ENCODE measurements at regions not wholly inside any gene's neighbourhood (a gene's known extent, or its start where the extent isn't known, plus 50 kb on each side); places are given as distances from the start of the nearest gene placed in this dataset.

DNA sequence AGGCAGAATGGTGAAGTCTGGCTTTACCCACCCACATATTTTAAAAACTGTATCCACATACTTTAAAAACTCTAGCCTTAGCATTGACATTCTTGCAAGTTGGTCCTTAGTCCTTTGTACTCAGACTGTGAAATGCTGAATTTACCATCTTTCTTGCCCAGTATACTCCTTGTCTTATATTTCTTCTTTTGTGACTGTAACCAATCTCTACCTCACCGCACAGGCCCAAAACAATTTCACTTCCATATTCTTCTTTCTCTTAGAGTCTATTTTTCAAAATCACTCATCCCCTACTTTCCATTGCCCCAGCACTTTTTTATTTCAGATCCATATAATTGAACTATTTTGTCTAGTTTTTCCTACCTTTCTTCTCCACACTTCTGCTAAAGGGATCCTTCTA, 892.4 kb upstream of the B3GALT2 start:
- TF ChIP-seq, protein P1, sequence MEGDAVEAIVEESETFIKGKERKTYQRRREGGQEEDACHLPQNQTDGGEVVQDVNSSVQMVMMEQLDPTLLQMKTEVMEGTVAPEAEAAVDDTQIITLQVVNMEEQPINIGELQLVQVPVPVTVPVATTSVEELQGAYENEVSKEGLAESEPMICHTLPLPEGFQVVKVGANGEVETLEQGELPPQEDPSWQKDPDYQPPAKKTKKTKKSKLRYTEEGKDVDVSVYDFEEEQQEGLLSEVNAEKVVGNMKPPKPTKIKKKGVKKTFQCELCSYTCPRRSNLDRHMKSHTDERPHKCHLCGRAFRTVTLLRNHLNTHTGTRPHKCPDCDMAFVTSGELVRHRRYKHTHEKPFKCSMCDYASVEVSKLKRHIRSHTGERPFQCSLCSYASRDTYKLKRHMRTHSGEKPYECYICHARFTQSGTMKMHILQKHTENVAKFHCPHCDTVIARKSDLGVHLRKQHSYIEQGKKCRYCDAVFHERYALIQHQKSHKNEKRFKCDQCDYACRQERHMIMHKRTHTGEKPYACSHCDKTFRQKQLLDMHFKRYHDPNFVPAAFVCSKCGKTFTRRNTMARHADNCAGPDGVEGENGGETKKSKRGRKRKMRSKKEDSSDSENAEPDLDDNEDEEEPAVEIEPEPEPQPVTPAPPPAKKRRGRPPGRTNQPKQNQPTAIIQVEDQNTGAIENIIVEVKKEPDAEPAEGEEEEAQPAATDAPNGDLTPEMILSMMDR (IDR thresholded peaks at IDR 0.05; ENCODE audit: borderline replicate concordance, extremely low read depth, low read length, poor library complexity, severe bottlenecking), result no peak
- no peak for TF ChIP-seq EZH2 (IDR thresholded peaks at IDR 0.05; ENCODE audit: borderline replicate concordance, low read depth, low read length, severe bottlenecking)
